ENCODE measurements at regions not wholly inside any gene's neighbourhood (a gene's known extent, or its start where the extent isn't known, plus 50 kb on each side); places are given as distances from the start of the nearest gene placed in this dataset.

DNA sequence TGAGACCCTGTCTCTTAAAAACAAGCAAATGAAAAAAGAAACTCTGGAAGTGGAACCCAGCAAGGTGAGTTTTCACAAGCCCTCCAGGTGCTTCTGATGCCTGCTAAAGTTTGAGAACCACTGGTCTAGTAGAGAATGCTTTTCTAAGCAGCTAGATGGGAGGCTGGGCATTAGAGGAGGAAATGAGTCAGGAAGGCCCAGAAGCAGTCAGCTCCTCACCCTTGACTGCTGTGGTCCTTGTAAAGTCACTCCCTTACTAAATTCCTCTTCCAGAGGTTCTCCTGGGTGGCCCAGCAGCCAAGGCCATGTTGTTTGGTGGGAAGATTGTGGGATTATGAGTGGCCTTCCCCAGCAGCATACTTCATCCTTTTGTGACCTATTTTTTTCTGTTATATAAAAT, 52.0 kb upstream of the FYN start:
- peaks cover 37% of the 10 kb centered on the region for H3K4me1 Mint-ChIP-seq

DNA sequence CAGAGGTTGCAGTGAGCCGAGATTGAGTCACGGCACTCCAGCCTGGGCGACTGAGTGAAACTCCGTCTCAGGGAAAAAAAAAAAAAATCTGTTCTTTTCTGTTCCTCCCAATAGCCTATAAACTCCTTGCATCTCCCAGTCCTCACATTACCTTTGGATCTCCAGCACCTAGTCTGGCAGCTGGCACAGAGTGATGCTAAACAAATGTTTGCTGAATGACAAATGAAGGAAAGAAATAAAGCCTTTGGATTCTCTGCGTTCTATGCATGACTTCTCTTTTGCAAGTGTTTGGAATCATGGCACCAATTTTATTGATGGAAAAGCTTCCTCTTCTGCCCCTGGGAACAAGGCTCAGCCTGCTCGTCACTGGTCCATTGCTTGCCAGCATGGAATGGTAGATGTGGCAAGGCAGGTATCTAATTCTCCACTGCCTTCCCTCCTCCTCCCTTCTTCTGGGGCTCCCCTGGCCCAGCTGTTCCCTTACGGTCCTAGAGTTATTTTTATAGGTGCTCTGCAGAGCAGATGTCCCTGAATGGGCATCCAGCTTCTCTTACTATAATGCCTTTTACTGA, 53.6 kb upstream of the FYN start:
- no peaks in the 10 kb centered on the region for H3K36me3 Mint-ChIP-seq (ENCODE audit: low read depth)
- H3K27me3 ChIP-seq (ENCODE audit: control insufficient read depth, insufficient read depth, low read length, poor library complexity, severe bottlenecking): no peaks in the 10 kb centered on the region
- TF ChIP-seq CTCF (conservative IDR thresholded peaks at IDR 0.05): no peak
- peaks cover 11% of the 10 kb centered on the region for H3K27me3 Mint-ChIP-seq (ENCODE audit: insufficient read depth)
- peaks cover 4% of the 10 kb centered on the region for H3K9me3 Mint-ChIP-seq
- H3K9ac ChIP-seq (ENCODE audit: extremely low read depth, low read length, poor library complexity, severe bottlenecking): no peak overlapping the region
- H3K4me3 Mint-ChIP-seq: no peak overlapping the region
- H3K27ac ChIP-seq (ENCODE audit: low read depth, low read length): no peak overlapping the region
- no peaks in the 10 kb centered on the region for H3K36me3 ChIP-seq (ENCODE audit: control insufficient read depth, insufficient read depth, low read length)
- peaks cover 23% of the 10 kb centered on the region for H3K4me1 Mint-ChIP-seq
- 0 to 71% methylated on average over 1 to 7 of the region's 7 CpGs for WGBS, 2 experiments (ENCODE audit: insufficient coverage in 1 of 2, insufficient read length in 1 of 2)
- no peak for DNase-seq
- H3K9me3 ChIP-seq (ENCODE audit: control insufficient read depth, low read length): no peaks in the 10 kb centered on the region
- H3K4me3 ChIP-seq (ENCODE audit: low read length): no peak overlapping the region
- H3K4me1 ChIP-seq (ENCODE audit: control insufficient read depth, insufficient read depth, low read length): peaks cover 9% of the 10 kb centered on the region
- H3K27ac Mint-ChIP-seq: no peak overlapping the region

More for the DNA sequence above, 52.0 kb upstream of the FYN start:
- no peak for DNase-seq
- peaks cover 16% of the 10 kb centered on the region for H3K4me1 ChIP-seq (ENCODE audit: control insufficient read depth, insufficient read depth, low read length)
- no peaks in the 10 kb centered on the region for H3K27me3 ChIP-seq (ENCODE audit: control insufficient read depth, insufficient read depth, low read length, poor library complexity, severe bottlenecking)
- H3K9ac ChIP-seq (ENCODE audit: extremely low read depth, low read length, poor library complexity, severe bottlenecking): no peak overlapping the region
- H3K9me3 ChIP-seq (ENCODE audit: control insufficient read depth, low read length): no peaks in the 10 kb centered on the region
- no peaks in the 10 kb centered on the region for H3K36me3 ChIP-seq (ENCODE audit: control insufficient read depth, insufficient read depth, low read length)
- no peak overlapping the region for H3K27ac Mint-ChIP-seq
- no peak for TF ChIP-seq CTCF (conservative IDR thresholded peaks at IDR 0.05)
- no peaks in the 10 kb centered on the region for H3K9me3 Mint-ChIP-seq
- no peak overlapping the region for H3K4me3 Mint-ChIP-seq
- H3K4me3 ChIP-seq (ENCODE audit: low read length): no peak overlapping the region
- no peaks in the 10 kb centered on the region for H3K36me3 Mint-ChIP-seq (ENCODE audit: low read depth)
- peaks cover 10% of the 10 kb centered on the region for H3K27me3 Mint-ChIP-seq (ENCODE audit: insufficient read depth)
- no peak overlapping the region for H3K27ac ChIP-seq (ENCODE audit: low read depth, low read length)

GRCh38 chr6:111927321-111927720, 54.1 kb upstream of the FYN start:
- H3K27ac ChIP-seq (ENCODE audit: low read depth, low read length): no peak overlapping the region
- peaks cover 9% of the 10 kb centered on the region for H3K9me3 Mint-ChIP-seq
- H3K9me3 ChIP-seq (ENCODE audit: control insufficient read depth, low read length): peaks cover 4% of the 10 kb centered on the region
- H3K9ac ChIP-seq (ENCODE audit: extremely low read depth, low read length, poor library complexity, severe bottlenecking): no peak overlapping the region
- H3K36me3 Mint-ChIP-seq (ENCODE audit: low read depth): no peaks in the 10 kb centered on the region
- H3K4me1 ChIP-seq (ENCODE audit: control insufficient read depth, insufficient read depth, low read length): peaks cover 9% of the 10 kb centered on the region
- H3K4me3 Mint-ChIP-seq: no peak overlapping the region
- no peaks in the 10 kb centered on the region for H3K36me3 ChIP-seq (ENCODE audit: control insufficient read depth, insufficient read depth, low read length)
- no peak for TF ChIP-seq CTCF (conservative IDR thresholded peaks at IDR 0.05)
- no peaks in the 10 kb centered on the region for H3K27me3 ChIP-seq (ENCODE audit: control insufficient read depth, insufficient read depth, low read length, poor library complexity, severe bottlenecking)
- peaks cover 14% of the 10 kb centered on the region for H3K27me3 Mint-ChIP-seq (ENCODE audit: insufficient read depth)
- no peak for DNase-seq
- 86 to 94% methylated on average over 3 to 6 of the region's 7 CpGs for WGBS, 2 experiments (ENCODE audit: insufficient coverage in 1 of 2, insufficient read length in 1 of 2)
- no peak overlapping the region for H3K4me3 ChIP-seq (ENCODE audit: low read length)
- H3K4me1 Mint-ChIP-seq: peaks cover 20% of the 10 kb centered on the region
- H3K27ac Mint-ChIP-seq: no peak overlapping the region

Data from endodermal cell (in vitro differentiated cells).